ENCODE measurements at regions not wholly inside any gene's neighbourhood (a gene's known extent, or its start where the extent isn't known, plus 50 kb on each side); places are given as distances from the start of the nearest gene placed in this dataset.

GRCh38 chr1:4032571-4032970 is 132.5 kb upstream of the C1orf174 start:
- TF ChIP-seq POLR2AphosphoS5 (IDR thresholded peaks at IDR 0.05; ENCODE audit: low read depth, low read length): no peak
- TF ChIP-seq POLR2A (IDR thresholded peaks at IDR 0.05; ENCODE audit: low read depth, low read length): no peak
- TF ChIP-seq SPI1 (IDR thresholded peaks at IDR 0.05; ENCODE audit: low read depth, low read length): no peak
- no peak for TF ChIP-seq TAF1 (IDR thresholded peaks at IDR 0.05; ENCODE audit: low read depth, low read length)
